HG03442 (cell line): ENCODE measurements at regions not wholly inside any gene's neighbourhood (a gene's known extent, or its start where the extent isn't known, plus 50 kb on each side); places are given as distances from the start of the nearest gene placed in this dataset.
"Not testable (repeated sequence)": the region's sequence is repeated elsewhere in the genome, so short reads cannot be mapped to it uniquely, and the experiment has no call there.

Experiments
- ATAC-seq: cut with Tn5 transposase; IDR thresholded peaks from one replicate; pipeline ENCODE4 v1.9.1; 2021; ENCODE audit warnings: mild to moderate bottlenecking, moderate library complexity; ENCODE audit not compliant: unreplicated experiment

- not testable (repeated sequence) for ATAC-seq
Observed at GRCh38 chr7:3159926-3160325, 116.3 kb upstream of the CARD11 start.

DNA sequence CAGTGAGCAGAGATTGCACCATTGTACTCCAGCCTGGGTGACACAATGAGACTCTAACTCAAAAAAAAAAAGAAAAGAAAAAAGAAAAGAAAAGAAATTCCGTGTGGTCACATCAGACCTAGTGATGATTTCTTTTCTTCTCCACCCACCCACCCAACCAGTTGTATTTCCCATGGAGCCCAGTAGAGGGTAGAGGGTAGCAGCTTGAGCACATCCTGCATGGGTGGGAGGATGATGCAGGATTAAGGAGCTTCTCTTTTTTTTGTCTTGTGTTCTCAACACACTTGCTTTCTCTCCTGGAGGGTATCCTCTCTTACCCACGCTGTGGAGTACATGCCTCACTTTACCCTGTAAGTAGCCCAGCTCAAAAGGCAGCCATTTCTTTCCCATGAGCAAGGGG lies 118.6 kb upstream of the CARD11 start:
- no peak for ATAC-seq

GRCh38 chr7:3162798-3163197 lies 119.1 kb upstream of the CARD11 start:
- not testable (repeated sequence) for ATAC-seq

- no peak for ATAC-seq
Observed at GRCh38 chr7:3164380-3164792, 120.7 kb upstream of the CARD11 start.

GRCh38 chr7:3165681-3166580 lies 122.3 kb upstream of the CARD11 start:
- ATAC-seq = no peak

GRCh38 chr7:3167551-3167950 lies 123.9 kb upstream of the CARD11 start:
- ATAC-seq = no peak

DNA sequence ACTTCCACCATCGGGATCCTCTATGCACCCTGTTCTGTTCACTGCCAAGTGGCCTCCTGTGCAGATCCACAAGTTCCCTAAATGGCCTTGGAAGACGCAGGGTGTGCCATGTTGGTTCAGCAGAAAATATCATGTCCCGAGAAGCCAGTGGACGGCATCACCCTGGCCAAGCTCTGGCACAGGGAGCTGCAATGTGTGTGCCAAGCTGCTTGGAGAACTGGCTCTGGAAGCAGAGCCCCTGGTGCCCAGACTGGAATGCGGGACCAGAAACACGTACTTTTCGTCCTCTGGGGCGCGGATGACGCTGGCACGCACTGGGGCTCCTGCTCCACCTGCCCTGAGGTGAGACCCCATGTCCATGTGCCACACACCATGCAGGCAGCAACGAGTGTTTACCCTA lies 124.7 kb upstream of the CARD11 start:
- ATAC-seq = no peak

- no peak for ATAC-seq
Observed at GRCh38 chr7:3168869-3169268, 125.2 kb upstream of the CARD11 start.

GRCh38 chr7:3172768-3173280 lies 128.2 kb upstream of the SDK1 start:
- no peak for ATAC-seq

DNA sequence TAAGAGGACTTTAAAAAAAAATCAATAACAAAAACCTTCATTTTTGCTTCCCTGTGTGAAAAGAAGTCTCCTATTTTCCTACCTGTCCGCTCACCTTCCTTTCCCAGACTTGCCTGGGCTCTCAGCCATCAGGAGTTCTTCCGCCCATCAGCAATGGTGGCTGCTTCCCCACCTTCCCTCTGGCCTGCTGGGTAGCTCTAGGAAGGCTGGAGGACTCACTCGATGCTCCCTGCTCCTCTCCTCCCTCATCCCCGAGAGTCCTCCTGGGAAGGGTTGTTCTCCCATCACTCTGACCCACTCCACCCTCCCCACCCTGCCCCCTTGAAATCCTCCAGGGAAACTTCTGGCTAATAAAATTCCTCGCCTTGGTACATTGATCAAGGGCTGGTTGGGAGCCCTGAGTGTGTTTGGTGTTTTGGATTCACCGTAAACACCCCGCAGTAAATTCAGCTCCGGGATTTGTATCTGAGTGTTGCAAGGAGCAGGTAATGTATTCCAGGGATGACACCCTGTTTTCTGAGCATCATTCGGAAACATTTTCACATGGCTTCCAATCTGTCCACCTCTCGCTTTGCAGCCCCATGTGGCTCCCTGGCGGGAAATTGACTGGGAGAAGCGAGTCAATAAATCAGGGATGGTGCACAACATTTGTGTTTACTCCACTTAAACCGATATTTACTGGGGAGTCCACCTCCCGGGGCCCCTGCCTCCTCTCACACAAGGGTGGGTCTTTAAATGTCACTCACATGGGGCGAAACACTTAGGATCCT lies 126.4 kb upstream of the SDK1 start:
- ATAC-seq = no peak

DNA sequence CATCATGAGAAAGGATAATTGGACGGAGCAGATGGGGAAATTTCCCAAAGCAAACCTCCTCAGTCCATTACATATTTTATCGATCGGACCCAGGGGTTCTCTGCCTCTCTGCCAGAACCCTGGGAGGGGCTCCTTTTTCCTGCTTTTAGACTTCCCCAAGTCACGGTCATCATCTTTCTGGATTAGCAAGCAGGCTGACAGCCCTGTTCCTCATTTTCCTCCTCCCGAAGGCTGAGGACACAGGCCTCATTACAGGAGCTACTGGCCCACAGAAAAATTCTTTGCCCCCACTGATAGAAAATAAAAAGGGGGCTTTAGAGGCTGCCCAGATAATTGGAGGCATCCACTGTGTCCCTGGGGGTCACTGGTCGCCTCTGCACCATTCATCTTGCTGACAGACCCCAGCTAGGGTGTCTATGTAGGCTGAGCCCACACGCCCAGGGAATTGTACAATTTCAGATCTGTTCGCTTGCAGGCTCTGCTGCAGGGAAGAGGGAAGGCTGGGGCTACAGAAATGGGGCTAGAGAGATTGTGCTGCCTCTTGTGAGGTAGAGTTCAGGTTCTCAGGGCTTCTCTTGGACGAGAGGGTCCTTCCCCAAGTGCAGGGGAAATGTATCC lies 125.7 kb upstream of the SDK1 start:
- ATAC-seq = no peak

GRCh38 chr7:3176112-3177000 lies 124.7 kb upstream of the SDK1 start:
- ATAC-seq = no peak

DNA sequence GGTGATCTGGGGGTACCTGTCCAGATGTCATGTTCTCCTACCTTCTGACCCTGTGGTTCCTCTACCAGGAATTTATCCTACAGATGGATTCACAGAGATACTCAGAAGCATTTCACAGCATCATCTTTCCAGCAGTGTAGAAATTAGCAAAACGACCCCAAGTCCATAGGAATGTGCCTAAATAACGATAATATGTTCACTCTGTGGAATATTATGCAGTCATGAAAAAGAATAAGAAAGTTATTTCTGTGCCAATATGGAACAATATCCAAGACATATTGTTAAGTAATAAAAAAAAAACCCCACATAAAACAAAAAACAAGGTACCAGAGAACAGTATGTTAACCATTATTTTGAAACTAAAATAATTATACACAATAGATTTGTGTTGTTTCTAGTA lies 123.8 kb upstream of the SDK1 start:
- no peak for ATAC-seq

GRCh38 chr7:3179456-3179855 lies 121.6 kb upstream of the SDK1 start:
- no peak for ATAC-seq

- ATAC-seq = no peak
Observed at GRCh38 chr7:3180604-3181003, 120.4 kb upstream of the SDK1 start.

DNA sequence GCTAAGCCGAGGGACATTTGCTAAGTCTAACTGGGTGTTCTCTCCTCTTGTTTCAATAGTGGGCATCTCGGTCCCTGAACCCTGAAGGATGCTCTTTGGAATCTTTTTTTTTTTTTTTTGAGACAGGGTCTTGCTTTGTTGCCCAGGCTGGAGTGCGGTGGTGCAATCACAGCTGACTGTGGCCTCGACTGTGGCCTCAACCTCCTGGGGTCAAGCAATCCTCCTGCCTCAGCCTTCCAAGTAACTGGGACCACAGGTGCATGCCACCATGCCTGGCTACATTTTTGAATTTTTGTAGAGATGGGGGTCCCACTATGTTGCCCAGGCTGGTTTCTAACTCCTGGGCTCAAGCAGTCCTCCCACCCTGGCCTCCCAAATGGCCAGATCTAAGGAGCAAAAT lies 119.0 kb upstream of the SDK1 start:
- ATAC-seq = not testable (repeated sequence)

DNA sequence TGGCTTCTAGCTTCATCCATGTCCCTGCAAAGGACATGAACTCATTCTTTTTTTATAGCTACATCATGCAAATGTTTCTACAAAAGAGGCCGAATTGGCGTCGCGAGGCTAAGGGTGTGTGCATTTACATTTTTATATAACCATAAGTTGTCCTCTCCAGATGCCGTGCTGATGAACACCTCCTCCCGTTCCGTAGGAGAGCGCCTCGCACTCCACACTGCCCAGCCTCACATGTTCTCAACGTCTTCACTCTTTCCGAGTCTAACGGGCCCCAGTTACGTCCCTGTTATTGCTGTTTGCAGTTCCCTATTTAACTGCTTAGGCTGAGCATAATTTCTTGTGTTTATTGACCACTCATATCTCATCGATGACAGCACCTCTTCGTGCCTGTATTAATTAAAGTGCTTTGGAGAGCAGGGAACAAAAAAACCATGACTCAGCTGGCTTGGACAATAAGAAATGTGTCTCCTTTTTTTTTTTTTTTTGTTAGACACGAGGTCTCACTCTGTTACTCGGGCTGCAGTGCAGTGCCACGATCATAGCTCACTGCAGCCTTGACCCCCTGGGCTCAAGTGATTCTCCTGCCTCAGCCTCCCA lies 113.5 kb upstream of the SDK1 start:
- ATAC-seq = no peak

DNA sequence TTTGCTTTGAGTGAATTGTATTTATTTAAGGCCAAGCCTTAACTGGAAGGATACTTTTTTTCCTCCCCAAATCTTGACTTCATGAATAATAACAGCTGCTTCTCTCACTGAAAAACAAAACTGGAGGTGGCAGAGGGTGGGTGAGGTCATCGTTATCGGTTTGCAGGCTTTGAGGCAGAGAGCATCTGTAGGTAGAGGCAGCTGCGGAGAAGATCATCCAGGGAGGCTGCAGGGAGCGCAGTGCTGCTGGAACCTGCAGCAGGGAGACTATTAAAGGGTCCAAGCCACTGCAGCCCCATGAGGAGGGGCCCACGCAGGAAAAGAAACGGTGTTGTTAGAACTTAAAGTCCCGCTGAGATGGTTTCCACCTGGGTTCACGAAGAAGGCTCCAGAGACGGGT lies 112.1 kb upstream of the SDK1 start:
- ATAC-seq = no peak

DNA sequence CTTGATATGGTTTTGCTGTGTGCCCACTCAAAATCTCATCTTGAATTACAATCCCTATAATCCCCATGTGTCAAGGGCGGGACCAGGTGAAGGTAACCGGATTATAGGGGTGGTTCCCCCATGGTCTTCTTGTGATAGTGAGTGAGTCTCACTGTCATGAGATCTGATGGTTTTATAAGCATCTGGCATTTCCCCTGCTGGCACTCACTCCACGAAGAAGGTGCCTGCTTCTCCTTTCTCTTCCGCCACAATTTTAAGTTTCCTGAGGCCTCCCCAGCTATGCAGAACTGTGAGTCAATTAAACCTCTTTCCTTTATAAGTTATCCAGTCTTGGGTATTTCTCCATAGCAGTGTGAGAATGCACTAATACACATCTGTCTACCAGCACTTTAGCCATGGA lies 109.5 kb upstream of the SDK1 start:
- ATAC-seq = no peak

DNA sequence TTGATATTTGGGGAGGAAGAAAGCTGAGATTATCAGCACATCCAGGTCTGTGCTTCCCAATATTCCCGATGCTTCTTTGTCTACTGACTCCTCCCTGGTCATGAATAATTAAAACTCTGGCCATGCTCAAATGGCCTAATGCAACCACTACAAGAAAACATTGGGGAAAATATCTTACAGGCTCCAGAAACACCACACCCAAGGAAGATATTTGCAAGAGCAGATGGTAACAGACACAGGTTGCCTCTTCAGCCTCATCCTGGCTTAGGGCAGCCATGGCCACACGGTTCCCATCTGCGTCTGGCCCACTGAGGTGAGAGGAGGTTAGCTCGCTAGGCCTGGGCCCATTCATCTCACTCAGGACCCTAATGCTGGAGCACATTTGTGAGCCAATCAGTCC lies 108.4 kb upstream of the SDK1 start:
- no peak for ATAC-seq
